AG04450 (cell line): ENCODE measurements at regions not wholly inside any gene's neighbourhood (a gene's known extent, or its start where the extent isn't known, plus 50 kb on each side); places are given as distances from the start of the nearest gene placed in this dataset.

ENCODE experiments used
- CTCF ChIA-PET: fragments of 300-600, 350-600 bp; formaldehyde crosslinking; extraction: SDS; loops from one replicate; lab custom pipeline; 2022; ENCODE audit warnings: antibody characterized with exemption, inconsistent platforms; lab: Charles Lee
- POLR2A ChIA-PET: fragments of 350-600 bp; formaldehyde crosslinking; extraction: SDS; loops from one replicate; lab custom pipeline; 2021; ENCODE audit warnings: antibody characterized with exemption, inconsistent platforms; lab: Yijun Ruan, JAX
- DNase-seq: peaks from one replicate; pipeline ENCODE4 v3.0.0-alpha.2; 2011; ENCODE audit warnings: low read depth, low spot score
- H3K27ac ChIP-seq: one replicate; pipeline ENCODE4 v1.5.1; 2012; ENCODE audit warnings: low read depth, low read length, control low read depth
- H3K27me3 ChIP-seq: one replicate; pipeline ENCODE4 v1.6.0; 2012; ENCODE audit warnings: low read length; ENCODE audit not compliant: control insufficient read depth, insufficient read depth
- H3K4me3 ChIP-seq: 2 replicates; pipeline ENCODE4 v1.5.1; 2011; ENCODE audit warnings: mild to moderate bottlenecking, low read depth, low read length, control low read depth
- H3K9me3 ChIP-seq: 2 replicates; pipeline ENCODE4 v1.5.1; 2012; ENCODE audit warnings: low read length; ENCODE audit not compliant: control insufficient read depth, insufficient read depth
- CTCF ChIP-seq: IDR thresholded peaks from 2 replicates; pipeline ENCODE4 v1.5.1; 2011; ENCODE audit warnings: low read depth, low read length, control low read depth, inconsistent platforms

- no peaks in the 10 kb centered on the region for H3K27me3 ChIP-seq
- POLR2A ChIA-PET, result no interaction called here
- H3K27ac ChIP-seq, result no peak overlapping the region
- no peak for TF ChIP-seq CTCF
- no peak for DNase-seq
- H3K4me3 ChIP-seq, result no peak overlapping the region
- CTCF ChIA-PET, result no interaction called here
- no peaks in the 10 kb centered on the region for H3K9me3 ChIP-seq
Observed at GRCh38 chr12:13463189-13463588, 266.7 kb downstream of the EMP1 start.

- no peak for TF ChIP-seq CTCF
- no peak overlapping the region for H3K27ac ChIP-seq
- H3K9me3 ChIP-seq, result no peaks in the 10 kb centered on the region
- H3K27me3 ChIP-seq, result no peaks in the 10 kb centered on the region
- CTCF ChIA-PET, result interaction anchor here (0.6 kb wide), 1 partner anchor 327 kb away, joined by 3 read pairs; no protein-coding TSS in a partner anchor
- POLR2A ChIA-PET, result no interaction called here
- DNase-seq, result no peak
- no peak overlapping the region for H3K4me3 ChIP-seq
Observed at GRCh38 chr12:13462450-13462849, 265.9 kb downstream of the EMP1 start.

- POLR2A ChIA-PET, result no interaction called here
- Histone ChIP-seq H3K4me3 (no peak overlapping the region), H3K27ac (no peak overlapping the region), H3K27me3 (no peaks in the 10 kb centered on the region), H3K9me3 (no peaks in the 10 kb centered on the region)
- CTCF ChIA-PET, result no interaction called here
- TF ChIP-seq CTCF, result no peak
- no peak for DNase-seq
Observed at GRCh38 chr12:13455778-13456144, 259.2 kb downstream of the EMP1 start.

GRCh38 chr12:13454991-13455777 lies 258.7 kb downstream of the EMP1 start:
- TF ChIP-seq CTCF, result no peak
- CTCF ChIA-PET, result no interaction called here
- Histone ChIP-seq H3K9me3 (no peaks in the 10 kb centered on the region), H3K27me3 (no peaks in the 10 kb centered on the region), H3K27ac (no peak overlapping the region), H3K4me3 (no peak overlapping the region)
- POLR2A ChIA-PET, result no interaction called here
- no peak for DNase-seq

- H3K27me3 ChIP-seq, result no peaks in the 10 kb centered on the region
- ChIA-PET POLR2A (interaction anchor here (0.6 kb wide), 1 partner anchor 16 kb away, joined by 3 read pairs; no protein-coding TSS in a partner anchor), CTCF (no interaction called here)
- H3K9me3 ChIP-seq, result no peaks in the 10 kb centered on the region
- DNase-seq, result no peak
- no peak for TF ChIP-seq CTCF
- no peak overlapping the region for H3K4me3 ChIP-seq
- no peak overlapping the region for H3K27ac ChIP-seq
Observed at GRCh38 chr12:13452955-13453570, 256.5 kb downstream of the EMP1 start.
